SK-N-SH (cell line): ENCODE measurements at regions not wholly inside any gene's neighbourhood (a gene's known extent, or its start where the extent isn't known, plus 50 kb on each side); places are given as distances from the start of the nearest gene placed in this dataset.

Experiments used
- CTCF ChIA-PET: fragments of 300-600, 350-600 bp; formaldehyde crosslinking; extraction: SDS; loops from one replicate; lab custom pipeline; 2021; lab: Yijun Ruan, JAX
- POLR2A ChIA-PET: fragments of 350-600 bp; sonication (Branson Sonifier 250); formaldehyde crosslinking; extraction: SDS; loops from one replicate; lab custom pipeline; 2020; ENCODE audit warnings: antibody characterized with exemption, inconsistent platforms; lab: Yijun Ruan, JAX
- DNase-seq: peaks from one replicate; pipeline ENCODE4 v3.0.0; 2012
- H2AFZ ChIP-seq: fragments of 200-600 bp; sonication (generic); 2 replicates; pipeline ENCODE4 v1.8.1; 2016; ENCODE audit warnings: antibody characterized with exemption, mild to moderate bottlenecking, low read depth
- H3F3A ChIP-seq: fragments of 200-600 bp; sonication (generic); replicated peaks from 2 replicates; pipeline ENCODE3; 2016; ENCODE audit warnings: antibody characterized with exemption, mild to moderate bottlenecking; ENCODE audit not compliant: insufficient read depth
- H3K27ac ChIP-seq, 2 experiments: fragments of 200-500 bp in 1 of 2; fragments of 200-600 bp in 1 of 2; sonication (Bioruptor generic) in 1 of 2; sonication (generic), shearing (Covaris generic) in 1 of 2; 2 replicates each; pipeline versions ENCODE4 v1.5.1 to v1.6.1; 2014 to 2016; ENCODE audit warnings: low read depth in 2 of 2, inconsistent platforms in 1 of 2, low read length in 1 of 2, mild to moderate bottlenecking in 1 of 2, mixed read lengths in 1 of 2
- H3K27me3 ChIP-seq: fragments of 200-600 bp; sonication (generic), shearing (Covaris generic); 2 replicates; pipeline ENCODE4 v1.6.1; 2016; ENCODE audit warnings: mixed run types; ENCODE audit not compliant: insufficient read depth
- H3K36me3 ChIP-seq, 2 experiments: fragments of 200-500 bp in 1 of 2; fragments of 200-600 bp in 1 of 2; sonication (Bioruptor generic) in 1 of 2; sonication (generic) in 1 of 2; replicated peaks in 1 of 2; 2 replicates each; pipeline versions ENCODE3 to v1.5.1; 2014 to 2016; ENCODE audit warnings: low read length in 1 of 2, mild to moderate bottlenecking in 1 of 2; ENCODE audit not compliant: insufficient read depth in 2 of 2, control insufficient read depth in 1 of 2
- H3K4me1 ChIP-seq, 2 experiments: fragments of 200-500 bp in 1 of 2; fragments of 200-600 bp in 1 of 2; sonication (Bioruptor generic) in 1 of 2; sonication (generic), shearing (Covaris generic) in 1 of 2; 2 replicates each; pipeline versions ENCODE4 v1.5.1 to v1.6.1; 2014 to 2016; ENCODE audit warnings: low read depth in 1 of 2, low read length in 1 of 2, mixed run types in 1 of 2; ENCODE audit not compliant: insufficient read depth in 2 of 2, control insufficient read depth in 1 of 2
- H3K4me2 ChIP-seq: fragments of 200-600 bp; sonication (generic), shearing (Covaris generic); 2 replicates; pipeline ENCODE4 v1.6.1; 2017; ENCODE audit warnings: mixed run types
- H3K4me3 ChIP-seq, 2 experiments: fragments of 200-500 bp in 1 of 2; fragments of 200-600 bp in 1 of 2; sonication (Bioruptor generic) in 1 of 2; sonication (generic), shearing (Covaris generic) in 1 of 2; 2 replicates each; pipeline versions ENCODE4 v1.5.1 to v1.8.1; 2014 to 2016; ENCODE audit warnings: low read depth in 2 of 2, inconsistent platforms in 1 of 2, low read length in 1 of 2, mild to moderate bottlenecking in 1 of 2, mixed read lengths in 1 of 2, moderate library complexity in 1 of 2
- H3K79me2 ChIP-seq: fragments of 200-600 bp; sonication (generic); 2 replicates; pipeline ENCODE4 v1.8.1; 2017; ENCODE audit warnings: mild to moderate bottlenecking; ENCODE audit not compliant: insufficient read depth
- H3K9ac ChIP-seq: fragments of 200-600 bp; sonication (generic); 2 replicates; pipeline ENCODE4 v1.6.1; 2017; ENCODE audit warnings: mixed run types
- H3K9me2 ChIP-seq: fragments of 200-600 bp; sonication (generic); 2 replicates; pipeline ENCODE4 v1.6.1; 2017; ENCODE audit warnings: mixed run types
- H3K9me3 ChIP-seq: fragments of 200-600 bp; sonication (generic); 2 replicates; pipeline ENCODE4 v1.6.1; 2017; ENCODE audit warnings: mixed run types, mild to moderate bottlenecking, moderate library complexity
- H4K20me1 ChIP-seq: fragments of 200-600 bp; sonication (generic); 2 replicates; pipeline ENCODE4 v1.6.1; 2017; ENCODE audit warnings: mild to moderate bottlenecking, mixed run types; ENCODE audit not compliant: insufficient read depth
- CHD2 ChIP-seq: fragments of 150-350 bp; IDR thresholded peaks from 2 replicates; pipeline ENCODE4 v1.6.1; 2018; ENCODE audit warnings: low read length; ENCODE audit not compliant: partially characterized antibody
- CTCF ChIP-seq: fragments of 200-600 bp; sonication (generic); IDR thresholded peaks from 2 replicates; pipeline ENCODE4 v1.6.1; 2017; ENCODE audit warnings: antibody characterized with exemption, mild to moderate bottlenecking, moderate library complexity
- ELF1 ChIP-seq: IDR thresholded peaks from 2 replicates; pipeline ENCODE4 v1.4.0; 2012
- FOXJ3 ChIP-seq: sonication (generic); formaldehyde crosslinking; IDR thresholded peaks from 2 replicates; pipeline ENCODE4 v1.5.1; 2020; ENCODE audit warnings: mild to moderate bottlenecking, missing genetic modification reagents
- GATA2 ChIP-seq: sonication (generic); formaldehyde crosslinking; IDR thresholded peaks from 2 replicates; pipeline ENCODE4 v1.5.0; 2020; ENCODE audit warnings: mild to moderate bottlenecking, missing genetic modification reagents
- JUND ChIP-seq: IDR thresholded peaks from 2 replicates; pipeline ENCODE4 v1.4.0; 2012
- MAX ChIP-seq: IDR thresholded peaks from 2 replicates; pipeline ENCODE4 v1.4.0; 2012; ENCODE audit warnings: low read depth
- MEF2A ChIP-seq: IDR thresholded peaks from 2 replicates; pipeline ENCODE4 v1.4.0; 2012; ENCODE audit warnings: low read depth, borderline replicate concordance
- MXI1 ChIP-seq: IDR thresholded peaks from 2 replicates; pipeline ENCODE4 v1.6.1; 2012; ENCODE audit warnings: mild to moderate bottlenecking, low read depth, low read length, improper control_type of control experiment
- NRF1 ChIP-seq: IDR thresholded peaks from 2 replicates; pipeline ENCODE4 v1.6.1; 2012; ENCODE audit warnings: low read depth, mild to moderate bottlenecking, low read length
- PBX3 ChIP-seq: IDR thresholded peaks from 2 replicates; pipeline ENCODE4; 2012
- POLR2AphosphoS5 ChIP-seq: IDR thresholded peaks from 2 replicates; pipeline ENCODE4 v1.6.1; 2012; ENCODE audit warnings: low read depth, low read length
- RFX5 ChIP-seq: IDR thresholded peaks from 2 replicates; pipeline ENCODE4 v1.6.1; 2012; ENCODE audit warnings: mild to moderate bottlenecking, improper control_type of control experiment, low read length
- RXRA ChIP-seq: IDR thresholded peaks from 2 replicates; pipeline ENCODE4 v1.4.0; 2012; ENCODE audit warnings: low read depth, mild to moderate bottlenecking, borderline replicate concordance
- TAF1 ChIP-seq: IDR thresholded peaks from 2 replicates; pipeline ENCODE4 v1.6.1; 2012; ENCODE audit warnings: low read depth, mild to moderate bottlenecking, low read length, moderate library complexity, borderline replicate concordance
- TEAD4 ChIP-seq: IDR thresholded peaks from 2 replicates; pipeline ENCODE4 v1.4.0; 2012; ENCODE audit warnings: mild to moderate bottlenecking, borderline replicate concordance; ENCODE audit not compliant: insufficient read depth
- USF1 ChIP-seq: IDR thresholded peaks from 2 replicates; pipeline ENCODE4 v1.4.0; 2012; ENCODE audit warnings: low read depth, borderline replicate concordance
- USF2 ChIP-seq: fragments of 150-350 bp; IDR thresholded peaks from 2 replicates; pipeline ENCODE4 v1.6.1; 2017; ENCODE audit warnings: antibody characterized with exemption, low read length, low read depth, borderline replicate concordance
- ZBTB33 ChIP-seq: IDR thresholded peaks from 2 replicates; pipeline ENCODE4 v1.4.0; 2012; ENCODE audit warnings: low read depth, borderline replicate concordance
- WGBS: methylation state at CpG from one replicate; pipeline ENCODE4 v1.1.6; 2017; ENCODE audit warnings: low lambda C conversion rate; 5-methylcytosine and 5-hydroxymethylcytosine counted together

- DNase-seq: no peak
- 40% methylated on average over 4 of the region's 4 CpGs for WGBS
- Histone ChIP-seq H3K79me2 (no peaks in the 10 kb centered on the region), H3K36me3 (no peaks in the 10 kb centered on the region), H3K9me3 (no peaks in the 10 kb centered on the region), H3K27me3 (peaks cover 18% of the 10 kb centered on the region; the same call in 1 of the 2 replicates), H3K4me2 (no peak overlapping the region), H4K20me1 (no peaks in the 10 kb centered on the region), H3K4me3 (no peak overlapping the region), H3K27ac (no peak overlapping the region), H3K9ac (no peak overlapping the region), H2AFZ (no peak overlapping the region), H3K4me1 (no peaks in the 10 kb centered on the region), H3K9me2 (no peaks in the 10 kb centered on the region), H3F3A (no peaks in the 10 kb centered on the region)
- TF ChIP-seq TAF1: no peak
- no peak for TF ChIP-seq JUND
- no peak for TF ChIP-seq RFX5
- TF ChIP-seq USF2: no peak
- TF ChIP-seq TEAD4: no peak
- TF ChIP-seq FOXJ3 (CRISPR knock-in tag): no peak
- no peak for TF ChIP-seq ELF1
- no peak for TF ChIP-seq GATA2 (CRISPR knock-in tag)
- no peak for TF ChIP-seq POLR2AphosphoS5
- no peak for TF ChIP-seq MEF2A
- no peak for TF ChIP-seq RXRA
- no peak for TF ChIP-seq USF1
- TF ChIP-seq MAX: no peak
- TF ChIP-seq CTCF: no peak
- no peak for TF ChIP-seq ZBTB33
- TF ChIP-seq NRF1: no peak
- no peak for TF ChIP-seq PBX3
- TF ChIP-seq MXI1: no peak
- TF ChIP-seq CHD2: no peak
- ChIA-PET POLR2A (no interaction called here), CTCF (no interaction called here)
Measured at GRCh38 chr2:219739066-219739465, 111.6 kb downstream of the SLC4A3 start.
